ENCODE measurements at regions not wholly inside any gene's neighbourhood (a gene's known extent, or its start where the extent isn't known, plus 50 kb on each side); places are given as distances from the start of the nearest gene placed in this dataset.

DNA sequence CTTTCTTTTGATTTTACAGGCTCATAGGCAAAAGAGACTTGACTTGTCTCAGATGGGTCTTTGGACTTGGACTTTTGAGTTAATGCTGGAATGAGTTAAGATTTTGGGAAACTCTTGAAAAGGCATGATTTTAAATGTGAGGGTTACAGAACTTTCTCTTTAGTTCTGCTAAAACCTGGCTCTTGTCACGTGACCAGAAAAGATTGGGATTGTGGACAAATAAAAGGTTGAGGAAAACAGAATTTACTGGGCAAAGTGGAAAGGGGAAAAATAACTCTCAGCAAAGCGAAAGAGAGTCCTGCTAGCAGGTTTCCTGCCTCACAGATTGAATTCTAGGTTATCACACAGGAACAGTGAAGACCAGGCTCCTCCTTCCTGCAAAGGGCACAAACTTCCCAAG is 114.0 kb downstream of the SPANXN4 start:
- TF ChIP-seq CTCF (conservative IDR thresholded peaks at IDR 0.05): no peak
- TF ChIP-seq EZH2 (IDR thresholded peaks at IDR 0.05; ENCODE audit: low read depth): no peak
